ENCODE measurements at regions not wholly inside any gene's neighbourhood (a gene's known extent, or its start where the extent isn't known, plus 50 kb on each side); places are given as distances from the start of the nearest gene placed in this dataset.

DNA sequence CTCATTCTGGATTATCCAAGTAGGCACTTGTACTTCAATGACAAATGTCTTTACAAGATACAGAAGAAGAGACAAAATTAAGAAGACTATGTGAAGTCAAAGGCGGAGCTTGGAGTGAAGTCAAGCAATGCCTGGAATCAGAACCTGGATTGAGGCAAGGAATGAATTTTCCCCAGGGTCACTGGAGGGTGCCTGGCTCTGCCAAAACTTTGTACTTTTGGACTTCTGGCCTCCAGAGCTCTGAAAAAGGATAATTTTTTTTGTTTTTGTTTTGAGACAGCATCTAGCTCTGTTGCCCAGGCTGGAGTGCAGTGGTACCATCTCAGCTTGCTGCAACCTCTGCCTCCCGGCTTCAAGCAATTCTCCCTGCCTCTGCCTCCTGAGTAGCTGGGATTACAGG is 119.3 kb upstream of the AGBL1 start:
- Mint-ChIP-seq H3K9me3 (no peaks in the 10 kb centered on the region), H3K27me3 (peaks cover 3 to 16% of the 10 kb centered on the region in 2 donors), H3K4me1 (ENCODE audit: low read depth in 2 of 2) (peaks cover 0 to 3% of the 10 kb centered on the region in 2 donors), H3K4me3 (no peak overlapping the region), H3K27ac (no peak overlapping the region), H3K36me3 (no peaks in the 10 kb centered on the region)
- DNase-seq (ENCODE audit: low spot score) (no peak), ATAC-seq (no peak)

DNA sequence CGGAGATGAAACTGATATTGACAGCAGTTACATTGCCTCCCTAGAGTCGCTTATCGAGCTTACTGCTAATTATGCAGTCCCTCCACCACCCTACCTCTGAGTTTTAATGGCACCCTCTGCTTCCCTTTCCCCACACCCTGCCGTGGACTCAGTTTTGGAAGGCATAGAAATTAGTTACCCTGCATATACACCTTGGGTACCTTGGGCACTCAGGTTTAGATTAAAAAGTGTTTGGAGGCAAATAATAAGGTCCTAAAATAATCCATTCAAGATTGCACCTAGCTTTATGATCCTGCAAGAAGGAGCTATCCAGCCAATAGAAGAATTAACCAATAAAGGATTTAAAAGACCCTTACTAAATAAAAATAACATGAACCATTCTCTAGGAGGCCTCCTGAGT is 117.8 kb upstream of the AGBL1 start:
- no peaks in the 10 kb centered on the region for H3K9me3 Mint-ChIP-seq
- H3K27ac Mint-ChIP-seq = no peak overlapping the region
- DNase-seq (ENCODE audit: low spot score) (no peak), ATAC-seq (no peak)
- H3K4me3 Mint-ChIP-seq = no peak overlapping the region
- H3K36me3 Mint-ChIP-seq = no peaks in the 10 kb centered on the region
- no peaks in the 10 kb centered on the region for H3K4me1 Mint-ChIP-seq (ENCODE audit: low read depth in 2 of 2)
- H3K27me3 Mint-ChIP-seq = peaks cover 12 to 29% of the 10 kb centered on the region in 2 donors

DNA sequence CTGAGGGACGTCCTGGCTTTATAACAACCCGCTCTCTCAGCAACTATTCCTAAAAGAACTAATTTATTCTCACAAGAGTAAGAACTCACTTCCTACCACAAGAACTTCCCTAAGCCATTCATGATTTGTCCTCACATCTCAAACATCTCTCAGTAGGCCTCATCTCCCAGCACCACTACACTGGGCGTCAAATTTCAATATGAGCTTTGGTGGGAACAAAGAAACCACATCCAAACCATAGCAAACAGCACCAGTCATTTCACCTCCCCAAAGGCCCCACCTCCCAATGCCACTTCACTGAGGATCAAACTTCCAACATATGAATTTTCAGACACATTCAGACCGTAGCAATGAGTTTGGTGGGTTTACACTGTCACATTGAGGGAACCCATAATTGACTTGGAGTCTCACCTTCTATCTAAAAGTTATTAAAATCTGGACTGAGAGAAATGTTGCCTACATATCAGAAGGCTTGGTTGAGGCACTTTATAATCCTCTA is 116.4 kb upstream of the AGBL1 start:
- peaks cover 12 to 29% of the 10 kb centered on the region in 2 donors for H3K27me3 Mint-ChIP-seq
- no peak for ATAC-seq
- no peaks in the 10 kb centered on the region for H3K36me3 Mint-ChIP-seq
- no peaks in the 10 kb centered on the region for H3K9me3 Mint-ChIP-seq
- H3K4me3 Mint-ChIP-seq = no peak overlapping the region
- H3K4me1 Mint-ChIP-seq (ENCODE audit: low read depth in 2 of 2) = no peaks in the 10 kb centered on the region
- H3K27ac Mint-ChIP-seq = no peak overlapping the region
- DNase-seq (ENCODE audit: low spot score) = no peak

DNA sequence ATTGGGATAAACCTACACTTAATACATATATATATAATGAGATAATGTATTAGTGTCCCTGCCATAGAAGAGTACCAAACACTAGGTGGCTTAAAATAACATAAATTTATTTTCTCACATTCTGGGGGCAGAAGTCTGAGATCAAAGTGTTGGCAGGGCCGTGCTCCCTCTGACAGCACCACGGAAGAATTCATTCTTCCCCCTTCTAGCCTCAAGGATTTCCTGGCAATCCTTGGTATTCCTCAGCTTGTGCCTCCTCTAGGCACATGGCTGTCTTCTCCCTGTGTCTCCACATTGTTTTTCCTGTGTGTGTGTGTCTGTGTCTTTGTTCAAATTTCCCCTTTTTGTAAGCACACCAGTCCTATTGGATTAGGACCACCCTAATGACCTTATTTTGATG is 115.2 kb upstream of the AGBL1 start:
- Mint-ChIP-seq H3K9me3 (no peaks in the 10 kb centered on the region), H3K27ac (no peak overlapping the region), H3K4me3 (no peak overlapping the region), H3K4me1 (ENCODE audit: low read depth in 2 of 2) (no peaks in the 10 kb centered on the region), H3K27me3 (peaks cover 12 to 26% of the 10 kb centered on the region in 2 donors), H3K36me3 (no peaks in the 10 kb centered on the region)
- DNase-seq (ENCODE audit: low spot score) (no peak), ATAC-seq (no peak)

DNA sequence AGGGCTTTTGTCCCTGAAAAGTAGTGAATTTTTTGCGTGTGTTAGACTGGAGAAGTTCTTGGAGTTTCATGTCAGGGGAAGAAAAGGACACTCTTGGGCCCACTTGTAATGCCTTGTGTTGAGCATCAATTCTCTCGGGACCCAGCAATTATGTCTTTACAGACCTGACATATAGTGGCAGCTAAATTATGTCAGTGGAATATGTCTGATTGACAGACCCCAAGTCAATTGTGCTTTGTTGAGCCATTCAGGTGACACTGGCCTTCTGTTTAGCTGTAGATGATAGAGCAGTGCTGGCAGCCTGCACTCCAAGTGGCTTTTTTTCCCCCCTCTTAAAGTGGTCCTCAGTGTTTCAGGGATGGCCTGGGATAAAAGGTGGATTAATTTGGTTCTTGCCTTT is 112.1 kb upstream of the AGBL1 start:
- no peaks in the 10 kb centered on the region for H3K36me3 Mint-ChIP-seq
- no peaks in the 10 kb centered on the region for H3K9me3 Mint-ChIP-seq
- H3K27ac Mint-ChIP-seq = no peak overlapping the region
- ATAC-seq (no peak), DNase-seq (ENCODE audit: low spot score) (no peak)
- H3K4me3 Mint-ChIP-seq = no peak overlapping the region
- no peaks in the 10 kb centered on the region for H3K4me1 Mint-ChIP-seq (ENCODE audit: low read depth in 2 of 2)
- H3K27me3 Mint-ChIP-seq = peaks cover 12 to 34% of the 10 kb centered on the region in 2 donors

DNA sequence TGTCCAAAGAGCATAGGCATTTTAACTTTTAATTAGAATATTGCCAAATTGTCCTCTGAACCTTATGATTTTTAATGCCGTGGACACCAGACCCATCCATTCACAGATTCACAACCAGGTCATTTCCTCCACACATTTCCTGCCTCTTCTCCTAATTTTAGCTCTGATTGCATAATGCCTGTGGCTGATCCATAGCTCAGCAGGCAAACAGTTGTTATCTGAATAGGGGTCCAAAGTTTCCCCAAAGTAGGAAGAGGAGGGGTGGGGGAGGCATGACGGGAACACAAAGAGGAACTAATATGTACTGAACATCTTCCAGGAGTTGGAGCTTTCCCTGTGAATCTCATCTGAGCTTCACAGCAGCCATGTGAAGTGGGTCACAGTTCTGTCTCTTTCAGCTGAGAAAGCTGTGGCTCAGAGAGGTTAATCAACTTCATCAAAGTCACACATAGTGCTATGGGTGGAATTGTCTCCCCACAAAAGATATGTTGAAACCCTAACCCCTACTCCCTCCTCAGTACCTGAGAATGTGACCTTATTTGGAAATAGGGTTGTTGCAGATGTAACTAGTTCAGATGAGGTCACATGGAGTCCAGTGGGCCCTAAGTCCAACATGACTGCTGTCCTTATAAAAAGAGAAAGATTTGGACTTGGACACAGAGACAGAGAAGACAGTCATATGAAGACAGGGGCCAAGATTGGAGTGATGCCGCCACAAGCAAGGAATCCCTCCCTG is 106.7 kb upstream of the AGBL1 start:
- Mint-ChIP-seq H3K9me3 (no peaks in the 10 kb centered on the region), H3K27ac (no peak overlapping the region), H3K4me3 (no peak overlapping the region), H3K27me3 (peaks cover 6 to 27% of the 10 kb centered on the region in 2 donors), H3K4me1 (ENCODE audit: low read depth in 2 of 2) (peaks cover 0 to 3% of the 10 kb centered on the region in 2 donors), H3K36me3 (peaks cover 5% of the 10 kb centered on the region)
- ATAC-seq = no peak
- DNase-seq (ENCODE audit: low spot score) = no peak

DNA sequence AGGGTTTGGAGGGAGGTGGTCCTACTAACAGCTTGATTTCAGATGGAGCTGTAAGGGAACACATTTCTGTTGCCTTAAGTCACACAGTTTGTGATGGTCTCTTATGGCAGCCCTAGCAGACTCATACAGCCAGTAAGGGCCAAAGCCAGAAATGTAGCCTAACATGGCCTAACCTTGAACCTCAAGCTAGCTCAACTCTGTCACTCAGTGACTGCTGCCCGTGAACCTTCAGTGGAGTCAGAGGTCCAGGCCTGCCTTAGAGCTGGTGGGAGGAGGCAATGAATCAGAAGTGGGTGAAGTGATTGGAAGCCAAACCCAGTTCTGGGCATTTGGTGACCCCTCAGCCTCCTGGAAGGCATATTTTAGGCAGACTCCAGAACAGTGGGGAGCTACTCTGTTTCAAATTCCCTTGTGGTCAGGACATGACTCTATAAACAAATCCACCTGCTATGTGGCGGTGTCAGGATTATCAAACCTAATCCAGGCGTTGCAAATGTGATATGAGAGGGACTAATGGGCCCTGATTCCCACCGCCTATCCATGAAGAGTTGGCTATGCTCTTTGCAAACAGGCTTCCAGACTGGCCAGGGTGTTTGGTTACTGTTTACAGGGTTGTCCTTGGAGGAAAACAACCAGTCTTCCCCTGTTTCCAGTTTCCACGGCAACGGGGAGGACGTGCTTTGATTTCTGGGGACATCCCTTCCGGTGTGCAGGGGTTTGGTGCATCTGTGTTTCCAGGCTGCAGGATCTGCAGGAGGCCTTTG is 105.9 kb upstream of the AGBL1 start:
- peaks cover 0 to 3% of the 10 kb centered on the region in 2 donors for H3K4me1 Mint-ChIP-seq (ENCODE audit: low read depth in 2 of 2)
- peak in 1 of 2 donors; percentile 24 for ATAC-seq
- no peak for DNase-seq (ENCODE audit: low spot score)
- H3K27ac Mint-ChIP-seq = no peak overlapping the region
- H3K27me3 Mint-ChIP-seq = peaks cover 6 to 27% of the 10 kb centered on the region in 2 donors
- H3K4me3 Mint-ChIP-seq = no peak overlapping the region
- no peaks in the 10 kb centered on the region for H3K9me3 Mint-ChIP-seq
- peaks cover 5% of the 10 kb centered on the region for H3K36me3 Mint-ChIP-seq

DNA sequence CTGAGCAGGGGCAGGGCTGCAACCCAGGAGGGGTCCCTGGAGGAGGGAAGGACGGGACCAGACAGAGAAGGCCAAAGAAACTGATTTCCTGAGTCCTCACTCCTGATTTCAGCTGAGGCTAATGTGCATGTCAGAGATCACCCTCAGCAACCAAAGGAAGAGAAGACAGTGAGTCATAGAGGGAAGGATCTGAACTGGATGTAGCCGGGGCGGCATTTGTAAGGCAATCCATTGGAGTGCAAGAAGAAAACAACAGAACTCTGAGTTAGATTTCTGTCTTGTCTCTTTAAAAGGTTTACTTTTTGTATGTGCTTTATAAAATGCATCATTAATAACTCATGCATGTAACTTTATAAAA is 105.3 kb upstream of the AGBL1 start:
- Mint-ChIP-seq H3K4me3 (no peak overlapping the region), H3K4me1 (ENCODE audit: low read depth in 2 of 2) (peaks cover 0 to 3% of the 10 kb centered on the region in 2 donors)

DNA sequence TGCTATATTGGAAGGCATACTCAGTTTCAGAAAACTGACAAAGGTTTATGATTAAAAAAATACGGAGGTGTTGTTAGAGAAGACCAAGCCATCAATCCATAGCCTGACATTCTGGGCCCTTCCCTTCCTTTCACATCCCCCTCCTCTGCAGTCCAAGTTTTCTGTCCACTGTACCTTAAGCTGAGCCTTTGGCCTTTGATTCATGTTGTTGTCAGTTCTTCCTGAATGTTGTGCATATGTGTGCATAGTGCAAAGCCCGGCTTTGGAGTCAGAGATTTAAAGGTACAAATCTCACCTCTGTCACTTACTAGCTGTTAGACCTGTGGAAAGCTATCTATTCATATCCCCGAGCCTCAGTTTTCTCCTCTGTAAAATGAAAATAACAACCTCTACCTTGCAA is 104.9 kb upstream of the AGBL1 start:
- Mint-ChIP-seq H3K36me3 (peaks cover 5% of the 10 kb centered on the region), H3K4me3 (no peak overlapping the region), H3K27me3 (peaks cover 16 to 33% of the 10 kb centered on the region in 2 donors), H3K4me1 (ENCODE audit: low read depth in 2 of 2) (peaks cover 0 to 3% of the 10 kb centered on the region in 2 donors), H3K27ac (no peak overlapping the region), H3K9me3 (no peaks in the 10 kb centered on the region)
- DNase-seq (ENCODE audit: low spot score) (no peak), ATAC-seq (no peak)

More for the DNA sequence above, 105.3 kb upstream of the AGBL1 start:
- no peak overlapping the region for H3K27ac Mint-ChIP-seq
- no peak for DNase-seq (ENCODE audit: low spot score)
- H3K27me3 Mint-ChIP-seq = peaks cover 12 to 29% of the 10 kb centered on the region in 2 donors
- peaks cover 5% of the 10 kb centered on the region for H3K36me3 Mint-ChIP-seq
- no peaks in the 10 kb centered on the region for H3K9me3 Mint-ChIP-seq
- no peak for ATAC-seq

DNA sequence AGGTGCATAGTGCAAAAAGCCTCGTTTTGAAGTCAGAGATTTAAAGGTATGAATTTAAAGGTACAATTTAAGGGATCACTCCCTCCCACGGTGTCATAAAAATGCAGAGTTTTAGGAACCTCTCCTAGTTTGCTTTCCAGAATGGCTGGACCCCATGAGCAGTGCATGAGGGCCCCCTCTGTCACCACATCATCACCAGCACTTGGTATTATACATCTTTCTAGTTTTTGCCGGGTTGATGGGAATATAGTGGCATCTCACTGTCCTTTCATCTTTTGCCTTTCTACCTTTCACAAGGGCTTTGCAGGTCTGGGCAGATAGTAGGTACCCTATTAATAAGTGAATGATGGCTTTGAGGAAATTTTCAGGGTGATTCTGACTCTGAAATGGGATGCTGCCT is 103.6 kb upstream of the AGBL1 start:
- peaks cover 18 to 26% of the 10 kb centered on the region in 2 donors for H3K27me3 Mint-ChIP-seq
- peaks cover 5% of the 10 kb centered on the region for H3K36me3 Mint-ChIP-seq
- ATAC-seq (no peak), DNase-seq (ENCODE audit: low spot score) (no peak)
- H3K9me3 Mint-ChIP-seq = no peaks in the 10 kb centered on the region
- H3K4me3 Mint-ChIP-seq = no peak overlapping the region
- peaks cover 0 to 3% of the 10 kb centered on the region in 2 donors for H3K4me1 Mint-ChIP-seq (ENCODE audit: low read depth in 2 of 2)
- H3K27ac Mint-ChIP-seq = no peak overlapping the region

DNA sequence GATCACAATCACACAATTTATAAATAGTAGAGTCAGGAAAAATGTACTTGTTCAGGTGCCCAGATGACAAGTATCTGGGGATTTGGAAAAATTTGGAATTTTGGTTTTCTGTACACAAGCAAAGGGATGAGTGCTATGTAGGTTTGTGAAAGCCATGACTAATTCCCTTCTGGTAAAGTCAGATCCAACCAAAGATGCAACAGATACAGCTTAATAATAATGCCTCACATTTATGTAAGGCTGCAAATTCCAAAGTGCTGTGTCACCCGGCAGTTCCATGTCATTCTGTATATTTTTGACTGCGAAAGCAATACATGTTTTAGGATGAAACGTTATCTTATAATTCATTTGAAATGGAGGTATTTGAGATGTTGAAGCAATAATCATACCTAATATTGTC is 102.7 kb upstream of the AGBL1 start:
- Mint-ChIP-seq H3K9me3 (no peaks in the 10 kb centered on the region), H3K4me1 (ENCODE audit: low read depth in 2 of 2) (peaks cover 0 to 3% of the 10 kb centered on the region in 2 donors)

DNA sequence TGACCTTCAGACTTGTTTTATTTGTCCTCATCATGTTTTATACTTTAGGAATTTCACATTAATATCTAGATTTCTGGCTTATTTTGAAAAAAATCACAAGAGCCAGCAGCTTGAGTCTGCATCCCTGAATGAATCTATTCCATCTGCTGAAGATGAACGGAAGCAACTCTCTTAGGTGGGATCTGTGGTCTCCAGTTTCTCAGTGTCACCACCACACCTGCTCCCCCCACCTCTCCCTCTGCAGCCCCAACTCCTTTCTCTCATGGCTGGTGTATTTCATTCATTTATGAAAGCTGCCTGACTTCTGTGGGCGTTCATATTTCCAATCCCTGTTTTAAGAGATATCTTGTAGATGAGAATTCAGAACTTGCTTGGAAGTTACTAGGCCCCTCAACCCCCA is 102.1 kb upstream of the AGBL1 start:
- Mint-ChIP-seq H3K9me3 (no peaks in the 10 kb centered on the region), H3K27me3 (peaks cover 17 to 18% of the 10 kb centered on the region in 2 donors), H3K36me3 (peaks cover 5% of the 10 kb centered on the region), H3K4me1 (ENCODE audit: low read depth in 2 of 2) (peaks cover 0 to 3% of the 10 kb centered on the region in 2 donors), H3K27ac (no peak overlapping the region), H3K4me3 (no peak overlapping the region)
- no peak for DNase-seq (ENCODE audit: low spot score)
- no peak for ATAC-seq

More for the DNA sequence above, 102.7 kb upstream of the AGBL1 start:
- DNase-seq (ENCODE audit: low spot score) (no peak), ATAC-seq (no peak)
- H3K27me3 Mint-ChIP-seq = peaks cover 18% of the 10 kb centered on the region in 2 donors
- peaks cover 5% of the 10 kb centered on the region for H3K36me3 Mint-ChIP-seq
- no peak overlapping the region for H3K27ac Mint-ChIP-seq
- no peak overlapping the region for H3K4me3 Mint-ChIP-seq

DNA sequence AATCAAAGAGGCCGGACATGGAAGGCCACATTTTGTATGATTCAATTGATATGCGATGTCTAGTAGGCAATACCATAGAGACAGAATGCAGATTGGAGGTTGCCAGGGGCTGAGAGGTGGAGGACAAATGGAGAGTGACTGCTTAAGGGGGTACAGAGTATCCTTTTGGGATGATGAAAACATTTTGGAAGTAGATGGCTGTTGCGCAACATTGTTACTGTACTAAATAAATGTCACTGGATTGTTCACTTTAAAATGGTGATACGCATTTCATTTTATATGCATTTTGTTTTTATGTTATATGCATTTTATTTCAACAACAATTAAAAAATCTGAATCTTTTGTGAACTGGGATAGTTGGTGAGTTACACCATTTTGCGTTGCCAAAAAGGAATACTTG is 99.7 kb upstream of the AGBL1 start:
- H3K27ac Mint-ChIP-seq = no peak overlapping the region

DNA sequence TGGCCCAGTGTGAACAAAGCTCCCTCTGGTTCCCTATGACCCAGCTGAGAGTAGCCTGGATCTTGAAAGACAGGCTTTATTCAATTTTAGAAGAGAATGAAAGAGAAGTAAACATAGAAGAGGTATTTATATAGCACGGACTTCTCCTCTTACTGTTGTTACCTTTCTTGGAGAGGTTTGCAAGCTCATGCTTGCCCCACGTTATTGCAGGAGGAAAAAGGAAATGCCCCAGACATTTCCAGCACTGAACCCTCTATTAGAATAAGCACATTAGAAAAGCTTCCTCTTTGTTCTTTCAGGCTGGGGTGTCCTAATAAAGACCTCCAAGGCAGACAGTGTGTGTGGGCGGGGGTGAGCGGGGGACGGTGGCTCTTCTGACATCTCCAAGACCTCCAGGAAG is 98.7 kb upstream of the AGBL1 start:
- ATAC-seq = no peak
- no peaks in the 10 kb centered on the region for H3K4me1 Mint-ChIP-seq (ENCODE audit: low read depth in 2 of 2)
- H3K36me3 Mint-ChIP-seq = peaks cover 5% of the 10 kb centered on the region
- H3K4me3 Mint-ChIP-seq = no peak overlapping the region
- no peaks in the 10 kb centered on the region for H3K9me3 Mint-ChIP-seq
- no peak overlapping the region for H3K27ac Mint-ChIP-seq
- DNase-seq (ENCODE audit: low spot score) = no peak
- H3K27me3 Mint-ChIP-seq = peaks cover 15 to 18% of the 10 kb centered on the region in 2 donors

More for the DNA sequence above, 99.7 kb upstream of the AGBL1 start:
- Mint-ChIP-seq H3K4me1 (ENCODE audit: low read depth in 2 of 2) (no peaks in the 10 kb centered on the region), H3K9me3 (no peaks in the 10 kb centered on the region), H3K4me3 (no peak overlapping the region), H3K36me3 (peaks cover 5% of the 10 kb centered on the region), H3K27me3 (peaks cover 10 to 18% of the 10 kb centered on the region in 2 donors)
- DNase-seq (ENCODE audit: low spot score) (no peak), ATAC-seq (no peak)

Measured in natural killer cell treated with Interleukin-12 subunit alpha and Interleukin-12 subunit beta and Interleukin-15 and Interleukin-18, amount 100 ng/mL, for 72 hours (primary cell).